IgD-negative memory B cell (primary cell): ENCODE measurements at regions not wholly inside any gene's neighbourhood (a gene's known extent, or its start where the extent isn't known, plus 50 kb on each side); places are given as distances from the start of the nearest gene placed in this dataset.

Experiments used
- H3K27ac Mint-ChIP-seq, 3 donors: one replicate each; pipeline ENCODE4 v1.8.0; 2020 to 2022; ENCODE audit warnings: mild to moderate bottlenecking in 3 of 3, mixed read lengths in 3 of 3, moderate library complexity in 1 of 3
- H3K27me3 Mint-ChIP-seq: one replicate; pipeline ENCODE4 v1.8.0; 2021; ENCODE audit warnings: mixed read lengths
- H3K36me3 Mint-ChIP-seq: one replicate; pipeline ENCODE4 v1.8.0; 2020; ENCODE audit warnings: mild to moderate bottlenecking, mixed read lengths
- H3K4me1 Mint-ChIP-seq, 3 donors: one replicate each; pipeline ENCODE4 v1.8.0; 2020 to 2022; ENCODE audit warnings: mixed read lengths in 3 of 3, mild to moderate bottlenecking in 1 of 3
- H3K4me3 Mint-ChIP-seq, 4 donors: one replicate each; pipeline ENCODE4 v1.8.0; 2020 to 2022; ENCODE audit warnings: mild to moderate bottlenecking in 4 of 4, mixed read lengths in 4 of 4, moderate library complexity in 3 of 4
- H3K9me3 Mint-ChIP-seq, 3 donors: one replicate each; pipeline ENCODE4 v1.8.0; 2020 to 2021; ENCODE audit warnings: mixed read lengths in 3 of 3, mild to moderate bottlenecking in 1 of 3

DNA sequence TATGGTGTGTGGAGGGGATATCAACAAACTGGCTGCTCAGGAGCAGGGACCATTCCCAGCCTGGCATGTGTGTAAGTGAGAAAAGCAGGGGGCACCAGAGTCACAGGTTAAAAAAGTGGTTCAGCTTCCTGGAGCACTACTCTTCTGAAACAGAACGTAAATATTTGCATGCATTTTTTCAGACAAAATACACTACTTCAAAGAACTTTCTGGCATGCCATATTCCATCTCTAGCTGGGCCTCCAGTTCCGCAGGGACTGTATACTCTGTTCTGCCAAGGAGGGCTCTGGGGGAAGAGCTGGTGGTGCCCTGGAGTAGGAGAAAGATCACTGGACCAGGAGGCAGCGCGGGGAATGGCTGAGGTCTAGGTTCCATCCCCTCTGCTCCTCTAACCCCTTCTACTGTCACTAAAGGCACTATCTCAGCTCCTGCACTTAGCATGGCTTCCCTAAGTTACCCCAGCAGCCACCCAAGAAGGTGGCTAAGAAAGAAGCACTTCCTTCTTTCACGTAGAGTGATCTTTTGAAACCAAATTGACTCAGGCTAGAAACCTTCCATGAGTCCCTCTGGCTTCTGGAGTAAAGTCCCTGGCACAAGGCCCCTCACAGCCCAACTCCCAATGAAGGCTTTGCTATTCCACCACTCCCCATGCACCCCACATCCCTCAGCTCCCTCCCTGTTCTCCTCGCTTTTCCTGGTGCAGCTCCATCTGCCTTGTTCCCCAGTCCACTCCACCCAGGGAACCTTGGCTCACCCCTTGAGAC is 57.6 kb upstream of the CABLES1 start:
- peaks cover 3% of the 10 kb centered on the region for H3K27me3 Mint-ChIP-seq
- H3K9me3 Mint-ChIP-seq, result no peaks in the 10 kb centered on the region
- peaks cover 11 to 16% (median 11%) of the 10 kb centered on the region in 3 donors for H3K4me1 Mint-ChIP-seq
- no peaks in the 10 kb centered on the region for H3K36me3 Mint-ChIP-seq
- H3K4me3 Mint-ChIP-seq, result peak overlapping the region in 2 of 4 donors; percentile 86 to 91
- H3K27ac Mint-ChIP-seq, result no peak overlapping the region

DNA sequence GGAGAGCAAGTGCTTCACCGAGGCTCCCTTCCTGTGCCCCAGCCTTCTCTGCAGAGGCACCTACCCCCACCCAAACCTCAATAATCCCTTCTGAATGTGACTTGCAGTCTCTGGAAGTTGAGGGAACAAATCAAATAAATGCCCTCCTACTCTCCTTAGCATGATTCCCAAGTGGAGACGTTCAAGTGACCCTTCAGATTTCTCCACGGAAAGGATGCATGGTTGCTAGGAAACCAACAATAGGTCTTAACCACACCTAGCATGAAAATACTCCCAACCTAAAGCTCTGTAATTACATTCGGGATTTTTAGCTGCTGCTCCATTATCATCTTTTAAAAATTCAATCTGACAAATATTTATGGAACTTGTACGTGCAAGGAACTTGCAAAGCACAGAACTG is 50.2 kb upstream of the CABLES1 start:
- Mint-ChIP-seq H3K4me1 (peaks cover 0 to 5% (median 0%) of the 10 kb centered on the region in 3 donors), H3K27me3 (peaks cover 9% of the 10 kb centered on the region), H3K36me3 (no peaks in the 10 kb centered on the region)

More for the DNA sequence above, 50.2 kb upstream of the CABLES1 start:
- H3K9me3 Mint-ChIP-seq, result no peaks in the 10 kb centered on the region
- H3K27ac Mint-ChIP-seq, result no peak overlapping the region
- no peak overlapping the region for H3K4me3 Mint-ChIP-seq
